Endothelial cell of umbilical vein (primary cell): ENCODE measurements at regions not wholly inside any gene's neighbourhood (a gene's known extent, or its start where the extent isn't known, plus 50 kb on each side); places are given as distances from the start of the nearest gene placed in this dataset.

ENCODE experiments used
- BruUV-seq: library from RNA; stranded (reverse); fragments of 400-500 nt; replicated peaks from 2 replicates; lab custom pipeline; 2021; lab: Mats Ljungman, UMichigan
- CTCF ChIA-PET: fragments of 300-600, 350-600 bp; sonication (Branson Sonifier 250); formaldehyde crosslinking; loops from one replicate; lab custom pipeline; 2021; ENCODE audit warnings: antibody characterized with exemption, inconsistent platforms; lab: Charles Lee
- POLR2A ChIA-PET: fragments of 300-600, 350-600 bp; sonication (Branson Sonifier 250); formaldehyde crosslinking; loops from one replicate; lab custom pipeline; 2021; ENCODE audit warnings: antibody characterized with exemption, inconsistent platforms; lab: Charles Lee
- DNase-seq: peaks from one replicate; pipeline ENCODE4 v3.0.0-alpha.2; 2011; ENCODE audit warnings: low read depth, low spot score
- FAIRE-seq: peaks from 2 replicates; lab custom pipeline; 2011; peaks lifted over from hg19 to GRCh38; lab: Jason Lieb, UNC
- H2AFZ ChIP-seq: 2 replicates; pipeline ENCODE4 v1.6.0; 2012; ENCODE audit warnings: low read depth, low read length, control low read depth, inconsistent platforms
- H3K27ac ChIP-seq: 2 replicates; pipeline ENCODE4 v1.5.1; 2011; ENCODE audit warnings: low read depth, mild to moderate bottlenecking, control low read depth, low read length, moderate library complexity; ENCODE audit not compliant: insufficient read depth
- H3K27me3 ChIP-seq, 2 experiments: 2 replicates each; pipeline versions ENCODE4 v1.6.0 to v1.6.1; 2011; ENCODE audit warnings: low read length in 2 of 2, mixed read lengths in 1 of 2; ENCODE audit not compliant: control insufficient read depth in 2 of 2, insufficient read depth in 2 of 2
- H3K36me3 ChIP-seq, 2 experiments: 2 replicates in 1 of 2; 3 replicates in 1 of 2; pipeline ENCODE4 v1.5.1; 2011; ENCODE audit warnings: low read length in 2 of 2, mild to moderate bottlenecking in 1 of 2, moderate library complexity in 1 of 2; ENCODE audit not compliant: control insufficient read depth in 2 of 2, insufficient read depth in 2 of 2; ENCODE audit errors: extremely low read depth in 1 of 2
- H3K4me1 ChIP-seq: 3 replicates; pipeline ENCODE4 v1.5.1; 2011; ENCODE audit warnings: mild to moderate bottlenecking, low read length; ENCODE audit not compliant: control insufficient read depth, insufficient read depth; ENCODE audit errors: extremely low read depth
- H3K4me2 ChIP-seq: 2 replicates; pipeline ENCODE4 v1.6.1; 2011; ENCODE audit warnings: low read length, control low read depth, mixed read lengths; ENCODE audit not compliant: insufficient read depth
- H3K4me3 ChIP-seq, 3 experiments: fragments of 200-600 bp in 1 of 3; sonication (generic), shearing (Covaris generic) in 1 of 3; replicated peaks in 1 of 3; 2 replicates each; pipeline ENCODE4 v1.5.1; 2011 to 2016; ENCODE audit warnings: control low read depth in 3 of 3, low read length in 3 of 3, mild to moderate bottlenecking in 2 of 3, inconsistent platforms in 1 of 3, low read depth in 1 of 3, moderate library complexity in 1 of 3; ENCODE audit not compliant: insufficient read depth in 1 of 3
- H3K79me2 ChIP-seq: 2 replicates; pipeline ENCODE4 v1.6.0; 2012; ENCODE audit warnings: low read length, inconsistent platforms; ENCODE audit not compliant: control insufficient read depth, insufficient read depth
- H3K9ac ChIP-seq: replicated peaks from 2 replicates; pipeline ENCODE3; 2011; ENCODE audit warnings: low read length, control low read depth; ENCODE audit not compliant: insufficient read depth; ENCODE audit errors: extremely low read depth
- H3K9me1 ChIP-seq: replicated peaks from 3 replicates; pipeline ENCODE4 v1.6.0; 2011; ENCODE audit warnings: mild to moderate bottlenecking, low read length; ENCODE audit not compliant: control insufficient read depth, insufficient read depth; ENCODE audit errors: extremely low read depth
- H3K9me3 ChIP-seq: replicated peaks from 2 replicates; pipeline ENCODE4 v1.5.1; 2012; ENCODE audit warnings: low read length, inconsistent platforms; ENCODE audit not compliant: control insufficient read depth, insufficient read depth
- H4K20me1 ChIP-seq: replicated peaks from 2 replicates; pipeline ENCODE3; 2011; ENCODE audit warnings: mild to moderate bottlenecking, low read length; ENCODE audit not compliant: control insufficient read depth, insufficient read depth; ENCODE audit errors: extremely low read depth
- EZH2 ChIP-seq: IDR thresholded peaks from 2 replicates; pipeline ENCODE4 v1.6.1; 2012; ENCODE audit warnings: borderline replicate concordance, low read depth, mild to moderate bottlenecking, moderate library complexity, low read length, inconsistent platforms; ENCODE audit not compliant: severe bottlenecking
- FOS ChIP-seq: IDR thresholded peaks from 2 replicates; pipeline ENCODE4 v1.6.1; 2011; ENCODE audit warnings: mild to moderate bottlenecking, low read length, moderate library complexity, borderline replicate concordance; ENCODE audit not compliant: insufficient read depth
- GATA2 ChIP-seq: IDR thresholded peaks from 2 replicates; pipeline ENCODE4 v1.7.0; 2011; ENCODE audit warnings: low read depth, mild to moderate bottlenecking, moderate library complexity, mixed read lengths, low read length; ENCODE audit not compliant: insufficient read length, insufficient read depth
- JUN ChIP-seq: IDR thresholded peaks from 2 replicates; pipeline ENCODE4 v1.6.1; 2011; ENCODE audit warnings: borderline replicate concordance, low read depth; ENCODE audit not compliant: insufficient read length, insufficient read depth
- MYC ChIP-seq: IDR thresholded peaks from one replicate; pipeline ENCODE4 v1.6.1; 2011; ENCODE audit warnings: mild to moderate bottlenecking, low read depth, low read length
- POLR2A ChIP-seq: IDR thresholded peaks from 2 replicates; pipeline ENCODE4 v1.6.1; 2012; ENCODE audit warnings: low read depth, mild to moderate bottlenecking, control low read depth, low read length
- POLR2AphosphoS5 ChIP-seq: IDR thresholded peaks from 2 replicates; pipeline ENCODE4 v1.6.1; 2012; ENCODE audit warnings: low read depth, mild to moderate bottlenecking, control low read depth, low read length, moderate library complexity; ENCODE audit not compliant: insufficient read depth
- dilution Hi-C: fragments of 300-500 bp; cut with MboI; formaldehyde crosslinking; loops from one replicate; pipeline ENCODE4 v1.15.0; 2019; ENCODE audit warnings: low sequenced_read_pairs; ENCODE audit not compliant: extremely low pct_ligation_motif_present
- intact Hi-C: fragments of 100-400 bp; cut with micrococcal nuclease; formaldehyde crosslinking; loops from one replicate; pipeline ENCODE4 v1.10.0; 2022
- TF ChIP-seq, protein P1 (sequence below): IDR thresholded peaks from 2 replicates; pipeline ENCODE4 v1.6.1; 2011; ENCODE audit not compliant: insufficient read depth, insufficient read length
- TF ChIP-seq, protein P2 (sequence below), 2 donors: IDR thresholded peaks; 1 replicate in 1 of 2; 2 replicates in 1 of 2; pipeline ENCODE4 v1.5.1; 2011; ENCODE audit warnings: low read length in 2 of 2, mild to moderate bottlenecking in 2 of 2, moderate library complexity in 2 of 2, control low read depth in 1 of 2, inconsistent platforms in 1 of 2, low read depth in 1 of 2; ENCODE audit not compliant: insufficient read depth in 1 of 2; ENCODE audit errors: extremely low read depth in 1 of 2

DNA sequence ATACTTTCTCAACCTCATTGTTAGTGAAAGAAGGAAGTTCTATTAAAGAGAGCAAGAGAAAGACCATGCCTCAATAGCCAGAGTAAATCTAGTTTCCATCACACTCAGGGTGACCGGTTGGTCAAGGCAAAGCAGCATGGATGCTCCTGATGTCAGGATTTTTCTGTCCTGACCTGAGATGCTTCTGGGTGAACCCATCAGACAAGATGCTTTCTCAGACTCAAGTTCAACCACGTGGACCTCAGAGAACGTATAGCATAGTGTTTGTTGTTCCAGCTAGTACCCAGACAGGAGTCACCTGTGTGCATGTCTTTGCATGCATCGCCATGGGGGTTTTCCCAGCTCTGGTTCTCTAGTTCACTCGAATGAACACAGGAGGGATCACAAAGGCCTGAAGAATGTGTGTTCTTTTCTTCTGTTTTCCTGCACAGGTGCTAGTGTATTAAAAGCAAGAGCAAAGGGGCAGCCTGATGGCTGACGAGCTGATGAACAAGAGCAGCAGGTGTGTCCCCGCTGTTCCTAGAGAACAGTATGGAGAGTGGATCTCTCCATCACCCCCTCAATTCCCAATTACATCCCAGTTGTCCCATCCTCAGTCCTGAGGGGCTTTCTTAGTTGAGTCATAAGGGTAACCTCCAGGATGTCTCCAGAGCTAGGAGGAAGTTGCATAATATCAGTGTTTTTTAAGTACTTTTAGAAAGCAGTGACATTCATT is 110.5 kb upstream of the ENPP6 start:
- no peak for DNase-seq
- H3K9me3 ChIP-seq: no peaks in the 10 kb centered on the region
- no peak overlapping the region for H3K9ac ChIP-seq
- H3K36me3 ChIP-seq: no peaks in the 10 kb centered on the region
- H3K27me3 ChIP-seq: no peaks in the 10 kb centered on the region
- H3K4me3 ChIP-seq: no peak overlapping the region
- no peak overlapping the region for H3K4me2 ChIP-seq
- no peak for TF ChIP-seq GATA2
- TF ChIP-seq MYC: no peak
- no peak for TF ChIP-seq POLR2A
- no peak for TF ChIP-seq JUN
- TF ChIP-seq, protein P1, sequence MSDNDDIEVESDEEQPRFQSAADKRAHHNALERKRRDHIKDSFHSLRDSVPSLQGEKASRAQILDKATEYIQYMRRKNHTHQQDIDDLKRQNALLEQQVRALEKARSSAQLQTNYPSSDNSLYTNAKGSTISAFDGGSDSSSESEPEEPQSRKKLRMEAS: no peak
- no peak for TF ChIP-seq POLR2AphosphoS5
- TF ChIP-seq, protein P2, sequence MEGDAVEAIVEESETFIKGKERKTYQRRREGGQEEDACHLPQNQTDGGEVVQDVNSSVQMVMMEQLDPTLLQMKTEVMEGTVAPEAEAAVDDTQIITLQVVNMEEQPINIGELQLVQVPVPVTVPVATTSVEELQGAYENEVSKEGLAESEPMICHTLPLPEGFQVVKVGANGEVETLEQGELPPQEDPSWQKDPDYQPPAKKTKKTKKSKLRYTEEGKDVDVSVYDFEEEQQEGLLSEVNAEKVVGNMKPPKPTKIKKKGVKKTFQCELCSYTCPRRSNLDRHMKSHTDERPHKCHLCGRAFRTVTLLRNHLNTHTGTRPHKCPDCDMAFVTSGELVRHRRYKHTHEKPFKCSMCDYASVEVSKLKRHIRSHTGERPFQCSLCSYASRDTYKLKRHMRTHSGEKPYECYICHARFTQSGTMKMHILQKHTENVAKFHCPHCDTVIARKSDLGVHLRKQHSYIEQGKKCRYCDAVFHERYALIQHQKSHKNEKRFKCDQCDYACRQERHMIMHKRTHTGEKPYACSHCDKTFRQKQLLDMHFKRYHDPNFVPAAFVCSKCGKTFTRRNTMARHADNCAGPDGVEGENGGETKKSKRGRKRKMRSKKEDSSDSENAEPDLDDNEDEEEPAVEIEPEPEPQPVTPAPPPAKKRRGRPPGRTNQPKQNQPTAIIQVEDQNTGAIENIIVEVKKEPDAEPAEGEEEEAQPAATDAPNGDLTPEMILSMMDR (IDR thresholded peaks at IDR 0.05; ENCODE audit: extremely low read depth in 1 of 2, insufficient read depth in 1 of 2, low read depth in 1 of 2, low read length in 2 of 2): no peak
- TF ChIP-seq FOS: no peak
- no peak for TF ChIP-seq EZH2
- intact Hi-C loops: no loop called here
- CTCF ChIA-PET: interaction anchor here (0.9 to 1.0 kb wide), 2 partner anchors 14 to 55 kb away, joined by 3 read pairs; no protein-coding TSS in a partner anchor
- no peaks in the 10 kb centered on the region for H4K20me1 ChIP-seq
- H3K4me1 ChIP-seq: no peaks in the 10 kb centered on the region
- H3K27ac ChIP-seq: no peak overlapping the region
- BruUV-seq: no TSS peak
- H3K79me2 ChIP-seq: no peaks in the 10 kb centered on the region
- POLR2A ChIA-PET: no interaction called here
- no peaks in the 10 kb centered on the region for H3K9me1 ChIP-seq
- FAIRE-seq: no peak
- dilution Hi-C loops: no loop called here
- no peak overlapping the region for H2AFZ ChIP-seq
